Colonic mucosa (tissue), 4 donors: ENCODE measurements at regions not wholly inside any gene's neighbourhood (a gene's known extent, or its start where the extent isn't known, plus 50 kb on each side); places are given as distances from the start of the nearest gene placed in this dataset.

Experiments
- DNase-seq: peaks from one replicate; pipeline ENCODE4 v3.0.0-alpha.2; 2020
- H3K27ac ChIP-seq: fragments of 200-600 bp; one replicate; pipeline ENCODE4 v1.8.0; 2021
- H3K27me3 ChIP-seq: fragments of 200-600 bp; one replicate; pipeline ENCODE4 v1.8.0; 2021
- H3K36me3 ChIP-seq: fragments of 200-600 bp; one replicate; pipeline ENCODE4 v1.8.0; 2021
- H3K4me1 ChIP-seq: fragments of 200-600 bp; one replicate; pipeline ENCODE4 v1.8.0; 2021; ENCODE audit warnings: mild to moderate bottlenecking
- H3K4me3 ChIP-seq: fragments of 200-600 bp; one replicate; pipeline ENCODE4 v1.8.0; 2021
- H3K9ac ChIP-seq, 2 donors: one replicate each; pipeline ENCODE4 v1.7.0; 2013; ENCODE audit warnings: control low read depth in 2 of 2, low read depth in 2 of 2, low read length in 2 of 2
- H3K9me3 ChIP-seq: fragments of 200-600 bp; one replicate; pipeline ENCODE4 v1.8.0; 2021
- intact Hi-C: fragments of 100-400 bp; cut with DNase I; formaldehyde crosslinking; loops from one replicate; pipeline ENCODE4 v1.14.1; 2022
- TF ChIP-seq, protein P1 (sequence below): fragments of 200-600 bp; IDR thresholded peaks from one replicate; pipeline ENCODE4 v1.8.0; 2022; ENCODE audit warnings: antibody characterized with exemption, mild to moderate bottlenecking
- donor health status: healthy.
- donor health status: DM: no; HTN: no; CAD: no.
- donor health status: DM: no; HTN: no; CAD: no.

GRCh38 chr3:178169421-178169820, 366.8 kb upstream of the KCNMB2 start:
- H3K4me3 ChIP-seq, result no peak overlapping the region
- intact Hi-C loops, result no loop called here
- TF ChIP-seq, protein P1, sequence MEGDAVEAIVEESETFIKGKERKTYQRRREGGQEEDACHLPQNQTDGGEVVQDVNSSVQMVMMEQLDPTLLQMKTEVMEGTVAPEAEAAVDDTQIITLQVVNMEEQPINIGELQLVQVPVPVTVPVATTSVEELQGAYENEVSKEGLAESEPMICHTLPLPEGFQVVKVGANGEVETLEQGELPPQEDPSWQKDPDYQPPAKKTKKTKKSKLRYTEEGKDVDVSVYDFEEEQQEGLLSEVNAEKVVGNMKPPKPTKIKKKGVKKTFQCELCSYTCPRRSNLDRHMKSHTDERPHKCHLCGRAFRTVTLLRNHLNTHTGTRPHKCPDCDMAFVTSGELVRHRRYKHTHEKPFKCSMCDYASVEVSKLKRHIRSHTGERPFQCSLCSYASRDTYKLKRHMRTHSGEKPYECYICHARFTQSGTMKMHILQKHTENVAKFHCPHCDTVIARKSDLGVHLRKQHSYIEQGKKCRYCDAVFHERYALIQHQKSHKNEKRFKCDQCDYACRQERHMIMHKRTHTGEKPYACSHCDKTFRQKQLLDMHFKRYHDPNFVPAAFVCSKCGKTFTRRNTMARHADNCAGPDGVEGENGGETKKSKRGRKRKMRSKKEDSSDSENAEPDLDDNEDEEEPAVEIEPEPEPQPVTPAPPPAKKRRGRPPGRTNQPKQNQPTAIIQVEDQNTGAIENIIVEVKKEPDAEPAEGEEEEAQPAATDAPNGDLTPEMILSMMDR, result no peak

DNA sequence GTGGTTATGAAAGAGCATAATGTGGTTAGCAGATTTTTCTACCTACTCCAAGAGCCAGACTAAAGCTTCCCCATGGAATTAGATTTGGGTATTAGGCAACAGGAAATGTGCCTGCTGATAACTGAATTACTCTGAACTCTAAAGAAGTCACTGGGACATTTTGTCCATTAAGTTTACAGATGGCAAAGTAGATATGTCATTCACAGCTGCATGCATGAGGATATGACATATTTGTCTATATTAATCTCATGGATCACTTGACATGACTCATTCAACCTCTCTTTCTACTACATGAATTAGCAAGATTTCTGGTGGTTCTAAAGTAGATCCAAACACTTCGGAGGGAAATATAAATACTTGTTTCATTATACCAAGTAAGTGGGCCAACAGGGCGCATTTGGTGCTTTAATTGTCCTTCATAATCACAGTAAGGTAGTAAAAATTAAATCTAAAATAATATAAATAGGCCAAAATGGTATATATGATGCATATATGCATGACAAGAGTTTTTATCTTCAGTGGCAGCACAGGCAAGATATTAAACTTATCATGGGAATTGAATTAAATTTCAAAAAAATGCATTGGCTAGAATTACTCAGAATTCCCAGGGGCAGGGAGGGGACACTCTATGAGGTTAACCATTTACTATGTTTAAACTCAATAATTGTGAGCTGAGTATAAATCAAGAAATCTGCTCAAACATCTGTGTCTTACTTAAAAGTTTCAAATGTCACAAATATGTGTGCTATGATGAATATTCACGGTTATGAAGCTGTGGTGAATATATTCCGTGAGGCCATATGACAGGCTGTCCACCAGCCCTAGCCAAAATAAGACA, 365.3 kb upstream of the KCNMB2 start:
- H3K9me3 ChIP-seq, result no peaks in the 10 kb centered on the region
- H3K9ac ChIP-seq, result no peak overlapping the region
- no peaks in the 10 kb centered on the region for H3K36me3 ChIP-seq
- H3K4me3 ChIP-seq, result no peak overlapping the region
- H3K27me3 ChIP-seq, result no peaks in the 10 kb centered on the region
- no peaks in the 10 kb centered on the region for H3K4me1 ChIP-seq
- no peak overlapping the region for H3K27ac ChIP-seq
- TF ChIP-seq, protein P1, result no peak
- DNase-seq, result no peak
- intact Hi-C loops, result no loop called here

More at GRCh38 chr3:178169421-178169820, 366.8 kb upstream of the KCNMB2 start:
- Histone ChIP-seq H3K27ac (no peak overlapping the region), H3K36me3 (no peaks in the 10 kb centered on the region), H3K27me3 (no peaks in the 10 kb centered on the region), H3K4me1 (no peaks in the 10 kb centered on the region), H3K9me3 (no peaks in the 10 kb centered on the region), H3K9ac (no peak overlapping the region)
- DNase-seq, result no peak

- H3K36me3 ChIP-seq, result no peaks in the 10 kb centered on the region
- DNase-seq, result no peak
- H3K27me3 ChIP-seq, result no peaks in the 10 kb centered on the region
- intact Hi-C loops, result no loop called here
- no peak overlapping the region for H3K9ac ChIP-seq
- no peak overlapping the region for H3K27ac ChIP-seq
- TF ChIP-seq, protein P1, result no peak
- no peak overlapping the region for H3K4me3 ChIP-seq
- no peaks in the 10 kb centered on the region for H3K9me3 ChIP-seq
- H3K4me1 ChIP-seq, result no peaks in the 10 kb centered on the region
Measured at GRCh38 chr3:178172121-178172520, 364.1 kb upstream of the KCNMB2 start.

- TF ChIP-seq, protein P1, result no peak
- Histone ChIP-seq H3K9ac (no peak overlapping the region), H3K4me1 (no peaks in the 10 kb centered on the region), H3K27ac (no peak overlapping the region), H3K4me3 (no peak overlapping the region), H3K36me3 (no peaks in the 10 kb centered on the region), H3K9me3 (no peaks in the 10 kb centered on the region), H3K27me3 (no peaks in the 10 kb centered on the region)
- DNase-seq, result no peak
- intact Hi-C loops, result no loop called here
Measured at GRCh38 chr3:178174201-178174915, 361.9 kb upstream of the KCNMB2 start.

GRCh38 chr3:178181088-178181487, 355.1 kb upstream of the KCNMB2 start:
- Histone ChIP-seq H3K27ac (no peak overlapping the region), H3K4me1 (no peaks in the 10 kb centered on the region), H3K4me3 (no peak overlapping the region), H3K36me3 (no peaks in the 10 kb centered on the region), H3K9ac (no peak overlapping the region), H3K9me3 (no peaks in the 10 kb centered on the region), H3K27me3 (no peaks in the 10 kb centered on the region)
- no peak for DNase-seq
- intact Hi-C loops, result no loop called here
- TF ChIP-seq, protein P1, result no peak
